Endothelial cell of umbilical vein (primary cell): ENCODE measurements at regions not wholly inside any gene's neighbourhood (a gene's known extent, or its start where the extent isn't known, plus 50 kb on each side); places are given as distances from the start of the nearest gene placed in this dataset.

ENCODE experiments used
- BruUV-seq: library from RNA; stranded (reverse); fragments of 400-500 nt; replicated peaks from 2 replicates; lab custom pipeline; 2021; lab: Mats Ljungman, UMichigan
- CTCF ChIA-PET: fragments of 300-600, 350-600 bp; sonication (Branson Sonifier 250); formaldehyde crosslinking; loops from one replicate; lab custom pipeline; 2021; ENCODE audit warnings: antibody characterized with exemption, inconsistent platforms; lab: Charles Lee
- POLR2A ChIA-PET: fragments of 300-600, 350-600 bp; sonication (Branson Sonifier 250); formaldehyde crosslinking; loops from one replicate; lab custom pipeline; 2021; ENCODE audit warnings: antibody characterized with exemption, inconsistent platforms; lab: Charles Lee
- DNase-seq: peaks from one replicate; pipeline ENCODE4 v3.0.0-alpha.2; 2011; ENCODE audit warnings: low read depth, low spot score
- FAIRE-seq: peaks from 2 replicates; lab custom pipeline; 2011; peaks lifted over from hg19 to GRCh38; lab: Jason Lieb, UNC
- H2AFZ ChIP-seq: 2 replicates; pipeline ENCODE4 v1.6.0; 2012; ENCODE audit warnings: low read depth, low read length, control low read depth, inconsistent platforms
- H3K27ac ChIP-seq: 2 replicates; pipeline ENCODE4 v1.5.1; 2011; ENCODE audit warnings: low read depth, mild to moderate bottlenecking, control low read depth, low read length, moderate library complexity; ENCODE audit not compliant: insufficient read depth
- H3K27me3 ChIP-seq, 2 experiments: 2 replicates each; pipeline versions ENCODE4 v1.6.0 to v1.6.1; 2011; ENCODE audit warnings: low read length in 2 of 2, mixed read lengths in 1 of 2; ENCODE audit not compliant: control insufficient read depth in 2 of 2, insufficient read depth in 2 of 2
- H3K36me3 ChIP-seq, 2 experiments: 2 replicates in 1 of 2; 3 replicates in 1 of 2; pipeline ENCODE4 v1.5.1; 2011; ENCODE audit warnings: low read length in 2 of 2, mild to moderate bottlenecking in 1 of 2, moderate library complexity in 1 of 2; ENCODE audit not compliant: control insufficient read depth in 2 of 2, insufficient read depth in 2 of 2; ENCODE audit errors: extremely low read depth in 1 of 2
- H3K4me1 ChIP-seq: 3 replicates; pipeline ENCODE4 v1.5.1; 2011; ENCODE audit warnings: mild to moderate bottlenecking, low read length; ENCODE audit not compliant: control insufficient read depth, insufficient read depth; ENCODE audit errors: extremely low read depth
- H3K4me2 ChIP-seq: 2 replicates; pipeline ENCODE4 v1.6.1; 2011; ENCODE audit warnings: low read length, control low read depth, mixed read lengths; ENCODE audit not compliant: insufficient read depth
- H3K4me3 ChIP-seq, 3 experiments: fragments of 200-600 bp in 1 of 3; sonication (generic), shearing (Covaris generic) in 1 of 3; replicated peaks in 1 of 3; 2 replicates each; pipeline ENCODE4 v1.5.1; 2011 to 2016; ENCODE audit warnings: control low read depth in 3 of 3, low read length in 3 of 3, mild to moderate bottlenecking in 2 of 3, inconsistent platforms in 1 of 3, low read depth in 1 of 3, moderate library complexity in 1 of 3; ENCODE audit not compliant: insufficient read depth in 1 of 3
- H3K79me2 ChIP-seq: 2 replicates; pipeline ENCODE4 v1.6.0; 2012; ENCODE audit warnings: low read length, inconsistent platforms; ENCODE audit not compliant: control insufficient read depth, insufficient read depth
- H3K9ac ChIP-seq: replicated peaks from 2 replicates; pipeline ENCODE3; 2011; ENCODE audit warnings: low read length, control low read depth; ENCODE audit not compliant: insufficient read depth; ENCODE audit errors: extremely low read depth
- H3K9me1 ChIP-seq: replicated peaks from 3 replicates; pipeline ENCODE4 v1.6.0; 2011; ENCODE audit warnings: mild to moderate bottlenecking, low read length; ENCODE audit not compliant: control insufficient read depth, insufficient read depth; ENCODE audit errors: extremely low read depth
- H3K9me3 ChIP-seq: replicated peaks from 2 replicates; pipeline ENCODE4 v1.5.1; 2012; ENCODE audit warnings: low read length, inconsistent platforms; ENCODE audit not compliant: control insufficient read depth, insufficient read depth
- H4K20me1 ChIP-seq: replicated peaks from 2 replicates; pipeline ENCODE3; 2011; ENCODE audit warnings: mild to moderate bottlenecking, low read length; ENCODE audit not compliant: control insufficient read depth, insufficient read depth; ENCODE audit errors: extremely low read depth
- CTCF ChIP-seq, 2 donors: IDR thresholded peaks; 1 replicate in 1 of 2; 2 replicates in 1 of 2; pipeline ENCODE4 v1.5.1; 2011; ENCODE audit warnings: low read length in 2 of 2, mild to moderate bottlenecking in 2 of 2, moderate library complexity in 2 of 2, control low read depth in 1 of 2, inconsistent platforms in 1 of 2, low read depth in 1 of 2; ENCODE audit not compliant: insufficient read depth in 1 of 2; ENCODE audit errors: extremely low read depth in 1 of 2
- EZH2 ChIP-seq: IDR thresholded peaks from 2 replicates; pipeline ENCODE4 v1.6.1; 2012; ENCODE audit warnings: borderline replicate concordance, low read depth, mild to moderate bottlenecking, moderate library complexity, low read length, inconsistent platforms; ENCODE audit not compliant: severe bottlenecking
- FOS ChIP-seq: IDR thresholded peaks from 2 replicates; pipeline ENCODE4 v1.6.1; 2011; ENCODE audit warnings: mild to moderate bottlenecking, low read length, moderate library complexity, borderline replicate concordance; ENCODE audit not compliant: insufficient read depth
- MAX ChIP-seq: IDR thresholded peaks from 2 replicates; pipeline ENCODE4 v1.6.1; 2011; ENCODE audit not compliant: insufficient read depth, insufficient read length
- POLR2A ChIP-seq: IDR thresholded peaks from 2 replicates; pipeline ENCODE4 v1.6.1; 2012; ENCODE audit warnings: low read depth, mild to moderate bottlenecking, control low read depth, low read length
- POLR2AphosphoS5 ChIP-seq: IDR thresholded peaks from 2 replicates; pipeline ENCODE4 v1.6.1; 2012; ENCODE audit warnings: low read depth, mild to moderate bottlenecking, control low read depth, low read length, moderate library complexity; ENCODE audit not compliant: insufficient read depth
- dilution Hi-C: fragments of 300-500 bp; cut with MboI; formaldehyde crosslinking; loops from one replicate; pipeline ENCODE4 v1.15.0; 2019; ENCODE audit warnings: low sequenced_read_pairs; ENCODE audit not compliant: extremely low pct_ligation_motif_present
- intact Hi-C: fragments of 100-400 bp; cut with micrococcal nuclease; formaldehyde crosslinking; loops from one replicate; pipeline ENCODE4 v1.10.0; 2022

GRCh38 chr1:83760226-83761021 is 238.5 kb downstream of the TTLL7 start:
- no TSS peak for BruUV-seq
- ChIA-PET CTCF (no interaction called here), POLR2A (no interaction called here)
- no peak for DNase-seq
- Histone ChIP-seq H3K9me3 (no peaks in the 10 kb centered on the region), H3K27ac (no peak overlapping the region), H3K9ac (no peak overlapping the region), H3K4me3 (no peak overlapping the region), H3K4me1 (no peaks in the 10 kb centered on the region), H2AFZ (no peak overlapping the region), H3K36me3 (no peaks in the 10 kb centered on the region), H3K79me2 (no peaks in the 10 kb centered on the region), H3K4me2 (no peak overlapping the region), H3K9me1 (no peaks in the 10 kb centered on the region), H4K20me1 (no peaks in the 10 kb centered on the region), H3K27me3 (no peaks in the 10 kb centered on the region)
- TF ChIP-seq MAX, result no peak
- no peak for TF ChIP-seq EZH2
- TF ChIP-seq POLR2A, result no peak
- TF ChIP-seq FOS, result no peak
- TF ChIP-seq CTCF (IDR thresholded peaks at IDR 0.05; ENCODE audit: extremely low read depth in 1 of 2, insufficient read depth in 1 of 2, low read depth in 1 of 2, low read length in 2 of 2), result no peak
- no peak for TF ChIP-seq POLR2AphosphoS5
- intact Hi-C loops, result no loop called here
- dilution Hi-C loops, result no loop called here
- FAIRE-seq, result no peak
